HG03097 (cell line): ENCODE measurements at regions not wholly inside any gene's neighbourhood (a gene's known extent, or its start where the extent isn't known, plus 50 kb on each side); places are given as distances from the start of the nearest gene placed in this dataset.

ENCODE experiments used
- ATAC-seq: cut with Tn5 transposase; IDR thresholded peaks from one replicate; pipeline ENCODE4 v1.9.1; 2021; ENCODE audit not compliant: unreplicated experiment, low FRiP score

- ATAC-seq, result no peak
Measured at GRCh38 chr13:82747291-82747690, 1135.0 kb downstream of the SLITRK1 start.

DNA sequence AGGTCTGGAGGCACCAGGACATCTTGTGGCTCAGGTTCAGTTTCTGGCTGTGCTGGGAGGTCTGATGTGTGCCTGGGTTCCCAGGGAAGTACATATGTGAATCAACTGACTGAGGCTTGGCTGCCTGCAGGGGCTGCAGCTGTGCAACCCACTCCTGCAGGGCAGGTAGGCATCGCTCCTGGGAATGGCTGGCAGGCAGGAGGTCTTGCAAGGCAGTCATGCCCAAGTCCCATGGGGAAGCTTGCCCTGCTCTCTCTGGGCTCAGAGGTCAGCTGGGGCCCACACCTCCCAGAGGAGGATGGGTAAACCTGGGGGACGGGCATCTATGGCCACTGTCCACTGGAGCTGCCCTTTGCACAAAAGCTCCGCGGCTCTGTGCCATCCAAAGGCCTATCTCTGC, 1141.8 kb downstream of the SLITRK1 start:
- ATAC-seq, result no peak

- ATAC-seq, result no peak
Measured at GRCh38 chr13:82739881-82740280, 1142.4 kb downstream of the SLITRK1 start.

DNA sequence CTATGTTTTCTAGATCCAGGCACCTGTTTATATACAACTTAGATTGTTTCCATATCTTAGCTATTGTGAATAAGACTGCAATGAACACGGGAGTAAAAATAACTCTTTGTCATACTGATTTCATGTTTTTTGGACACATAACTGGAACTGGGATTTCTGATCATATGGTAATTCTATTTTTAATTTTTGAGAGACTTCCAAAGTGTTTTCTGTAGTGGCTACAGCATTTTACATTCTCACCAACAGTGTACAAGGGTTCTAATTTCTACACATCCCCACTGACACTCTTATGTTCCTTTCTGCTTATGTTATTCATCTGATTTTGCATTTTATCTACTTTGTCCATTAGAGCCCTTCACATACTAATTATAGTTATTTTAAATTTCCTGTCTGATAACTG, 1152.9 kb downstream of the SLITRK1 start:
- no peak for ATAC-seq

GRCh38 chr13:82720986-82721385, 1161.3 kb downstream of the SLITRK1 start:
- no peak for ATAC-seq

DNA sequence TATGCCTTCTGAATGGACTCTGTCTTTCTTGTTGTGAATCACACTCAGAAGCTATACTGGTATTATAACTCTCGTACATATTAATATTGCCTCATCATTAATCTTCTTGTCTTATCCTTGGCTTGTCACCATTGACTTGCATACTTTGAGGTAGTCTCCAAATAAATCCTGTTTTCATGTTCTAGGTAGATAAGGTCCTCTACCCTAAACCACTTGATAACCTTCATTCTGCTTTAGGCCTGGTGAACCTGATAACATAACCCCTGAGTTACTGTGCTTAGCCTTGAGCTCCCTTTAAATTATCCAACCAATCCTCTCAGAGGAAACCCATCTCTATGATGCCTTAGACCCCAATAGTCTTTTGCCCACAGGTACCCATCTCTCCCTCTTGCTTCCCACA, 1162.3 kb downstream of the SLITRK1 start:
- no peak for ATAC-seq

- ATAC-seq, result no peak
Measured at GRCh38 chr13:82717249-82717648, 1165.0 kb downstream of the SLITRK1 start.

DNA sequence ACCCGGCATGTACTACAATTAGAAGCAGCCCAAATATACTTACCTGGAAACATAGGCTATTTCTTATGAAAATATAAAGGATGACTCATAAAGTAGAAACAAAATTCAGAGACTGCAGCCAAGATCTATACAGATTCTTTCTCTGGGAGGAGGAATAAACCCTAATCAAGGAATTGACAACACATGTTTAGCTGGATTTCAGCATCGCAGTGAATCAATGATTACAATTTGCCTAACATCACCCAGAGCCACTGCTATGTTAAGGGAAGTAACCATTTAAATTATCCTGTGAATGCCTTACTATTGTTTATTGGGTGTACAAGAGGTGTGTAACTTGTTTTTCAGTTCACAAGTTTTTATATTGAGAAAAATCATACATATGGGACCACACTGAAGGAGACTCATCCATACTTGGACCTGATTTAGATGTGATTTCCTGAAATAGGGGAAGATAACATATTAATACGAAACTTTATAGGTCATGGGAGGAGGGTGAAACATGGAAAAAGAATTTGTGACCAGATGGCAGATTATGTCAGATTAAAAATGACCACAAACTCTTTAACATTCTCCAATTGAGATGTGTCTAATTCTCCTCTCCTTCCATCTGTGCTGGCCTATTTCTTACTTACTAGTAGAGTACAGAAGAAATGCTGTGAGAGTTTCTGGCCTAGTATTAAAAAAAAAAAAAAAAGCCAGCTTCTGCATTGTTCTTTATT, 1168.4 kb downstream of the SLITRK1 start:
- ATAC-seq, result no peak

- ATAC-seq, result no peak
Measured at GRCh38 chr13:82702513-82702912, 1179.8 kb downstream of the SLITRK1 start.

DNA sequence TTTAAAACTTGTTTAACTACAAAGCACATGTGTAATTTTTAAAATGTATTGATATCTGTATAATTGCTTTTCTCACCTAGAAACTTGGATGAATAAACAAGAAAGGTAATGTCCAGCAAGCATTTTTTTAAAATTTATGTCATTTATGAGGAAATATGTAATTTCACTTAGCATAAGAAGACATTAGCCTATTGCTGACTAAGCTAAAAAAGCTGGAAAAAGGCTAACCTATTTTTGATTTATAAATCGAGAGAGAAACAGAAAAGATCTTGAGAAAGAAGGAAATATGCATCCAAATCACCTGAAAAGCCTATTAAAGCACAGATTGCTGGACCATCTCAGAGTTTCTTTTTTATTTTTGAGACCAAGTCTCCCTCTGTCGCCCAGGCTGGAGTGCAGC, 1181.3 kb downstream of the SLITRK1 start:
- no peak for ATAC-seq

- no peak for ATAC-seq
Measured at GRCh38 chr13:82698941-82699340, 1183.3 kb downstream of the SLITRK1 start.

GRCh38 chr13:82698383-82698782, 1183.9 kb downstream of the SLITRK1 start:
- ATAC-seq, result no peak

GRCh38 chr13:82693607-82694006, 1188.7 kb downstream of the SLITRK1 start:
- no peak for ATAC-seq

DNA sequence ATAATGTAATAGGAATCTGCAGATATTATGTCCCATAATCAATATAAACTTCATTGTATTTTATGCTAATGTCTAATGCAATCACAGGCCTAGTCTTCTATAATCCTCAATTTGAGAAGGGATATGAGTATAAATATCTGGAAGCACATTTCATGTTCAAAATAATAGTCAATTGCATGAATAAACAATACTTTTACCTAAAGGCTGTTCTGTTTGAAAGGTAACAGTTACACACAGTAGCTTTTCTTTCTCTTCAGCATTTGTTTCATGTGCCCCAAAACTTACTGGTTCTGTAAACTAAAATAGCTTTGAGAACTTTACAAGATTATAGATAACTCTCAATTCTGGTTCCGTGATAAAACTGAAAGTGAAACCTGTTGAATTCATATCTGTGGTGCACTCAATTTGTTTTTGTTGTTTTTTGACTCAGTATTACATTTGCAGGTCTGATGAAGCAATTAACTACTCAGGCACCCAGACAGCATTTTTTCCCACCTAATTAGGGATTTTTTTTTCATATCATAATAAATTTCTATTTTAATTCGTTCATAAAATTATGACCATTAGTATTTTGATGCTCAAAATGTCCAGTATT, 1193.8 kb downstream of the SLITRK1 start:
- ATAC-seq, result no peak

GRCh38 chr13:82687884-82688283, 1194.4 kb downstream of the SLITRK1 start:
- no peak for ATAC-seq

GRCh38 chr13:82681535-82681934, 1200.7 kb downstream of the SLITRK1 start:
- no peak for ATAC-seq

DNA sequence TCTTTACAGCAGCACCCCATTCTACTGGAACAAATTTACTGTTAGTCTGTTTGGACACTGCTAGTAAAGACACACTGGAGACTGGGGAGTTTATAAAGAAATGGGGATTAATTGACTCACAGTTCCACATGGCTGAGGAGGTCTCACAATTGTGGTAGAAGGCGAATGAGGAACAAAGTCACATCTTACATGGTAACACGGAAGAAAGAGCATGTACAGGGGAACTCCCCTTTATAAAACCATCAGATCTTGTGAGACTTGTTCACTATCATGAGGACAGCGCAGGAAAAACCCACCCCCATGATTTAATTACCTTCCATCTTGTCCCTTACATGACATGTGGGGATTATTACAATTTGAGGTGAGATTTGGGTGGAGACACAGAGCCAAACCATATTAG, 1204.2 kb downstream of the SLITRK1 start:
- ATAC-seq, result no peak

GRCh38 chr13:82675024-82675423, 1207.2 kb downstream of the SLITRK1 start:
- no peak for ATAC-seq

DNA sequence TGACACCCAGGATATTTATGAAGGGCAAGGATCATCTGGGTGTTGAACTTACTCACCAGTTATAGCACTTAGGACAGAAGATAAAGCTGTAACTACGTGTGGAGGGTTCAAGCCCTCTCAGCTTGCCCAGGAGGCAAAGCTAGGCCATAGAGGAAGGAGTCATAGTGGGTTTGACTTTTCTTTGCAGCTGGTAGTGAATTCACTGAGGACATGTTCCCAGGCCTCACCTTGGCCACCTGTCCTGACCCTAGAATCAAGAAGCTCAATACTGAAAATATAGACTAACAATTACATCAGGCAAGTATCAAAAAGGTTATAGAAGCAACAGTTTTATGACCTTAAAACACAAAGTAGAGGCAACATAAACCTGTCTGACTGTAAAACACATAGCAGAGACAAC, 1207.7 kb downstream of the SLITRK1 start:
- no peak for ATAC-seq

GRCh38 chr13:82672248-82672647, 1210.0 kb downstream of the SLITRK1 start:
- ATAC-seq, result no peak

DNA sequence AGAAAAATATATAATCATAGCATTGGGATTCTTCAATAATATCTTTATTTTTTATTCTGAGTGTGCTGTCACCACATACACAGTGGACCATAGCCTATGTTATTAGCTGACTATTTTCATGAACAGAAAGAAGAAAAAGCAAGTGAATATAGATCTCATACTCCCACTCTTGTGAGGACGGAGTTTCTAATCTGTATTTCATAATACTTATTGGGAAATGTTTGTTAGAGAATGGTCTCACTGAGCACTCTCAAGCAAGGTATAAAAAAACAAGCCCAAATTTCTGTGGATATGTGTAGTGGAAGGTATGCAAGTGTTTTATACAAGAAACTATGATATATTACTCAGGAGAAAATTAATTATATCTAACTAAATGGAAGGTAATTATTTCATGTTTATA, 1218.1 kb downstream of the SLITRK1 start:
- ATAC-seq, result no peak

GRCh38 chr13:82661126-82661525, 1221.1 kb downstream of the SLITRK1 start:
- no peak for ATAC-seq

- ATAC-seq, result no peak
Measured at GRCh38 chr13:82658811-82659210, 1223.5 kb downstream of the SLITRK1 start.
